Body of pancreas (tissue), 4 donors: ENCODE measurements at regions not wholly inside any gene's neighbourhood (a gene's known extent, or its start where the extent isn't known, plus 50 kb on each side); places are given as distances from the start of the nearest gene placed in this dataset.

Experiments
- POLR2A ChIP-seq, 3 donors: fragments of 450-650 bp; IDR thresholded peaks; one replicate each; pipeline ENCODE4 v1.6.1; 2016; ENCODE audit warnings: antibody characterized with exemption in 3 of 3, mild to moderate bottlenecking in 2 of 3
- TF ChIP-seq, protein P1 (sequence below), 7 experiments: fragments of 450-650 bp in 4 of 7; fragments of 200-600 bp in 3 of 7; sonication (generic) in 3 of 7; IDR thresholded peaks; one replicate each; pipeline ENCODE4 v1.5.1; 2016 to 2019; ENCODE audit warnings: antibody characterized with exemption in 7 of 7

DNA sequence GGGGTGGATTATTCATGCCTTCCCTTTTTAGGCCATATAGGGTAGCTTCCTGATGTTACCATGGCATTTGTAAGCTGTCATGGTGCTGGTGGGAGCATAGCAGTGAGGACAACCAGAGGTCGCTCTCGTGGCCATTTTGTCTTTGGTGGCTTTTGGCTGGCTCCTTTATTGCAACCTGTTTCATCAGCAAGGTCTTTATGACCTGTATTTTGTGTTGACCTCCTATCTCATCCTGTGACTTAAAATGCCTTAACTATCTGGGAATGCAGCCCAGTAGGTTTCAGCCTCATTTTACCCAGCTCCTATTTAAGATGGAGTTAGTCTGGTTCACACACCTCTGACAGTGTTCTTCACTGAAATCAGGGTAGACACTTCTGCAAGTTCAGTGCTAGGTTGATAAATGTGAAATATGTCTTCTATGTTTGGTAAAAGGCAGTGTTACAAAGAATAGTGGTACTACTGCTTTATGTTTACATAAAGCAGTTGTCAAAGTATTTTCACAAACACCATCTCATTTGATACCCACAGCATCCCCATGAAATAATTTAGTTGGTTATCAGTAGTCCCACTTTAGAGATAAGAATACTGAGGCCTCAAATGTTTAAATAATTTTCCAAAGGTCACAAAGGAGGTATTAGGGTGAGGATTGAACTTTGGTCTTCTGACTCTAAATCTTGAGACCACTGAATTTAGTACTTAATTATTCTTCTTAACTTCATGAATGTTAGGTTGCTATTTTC lies 77.1 kb upstream of the C4orf54 start:
- TF ChIP-seq, protein P1, sequence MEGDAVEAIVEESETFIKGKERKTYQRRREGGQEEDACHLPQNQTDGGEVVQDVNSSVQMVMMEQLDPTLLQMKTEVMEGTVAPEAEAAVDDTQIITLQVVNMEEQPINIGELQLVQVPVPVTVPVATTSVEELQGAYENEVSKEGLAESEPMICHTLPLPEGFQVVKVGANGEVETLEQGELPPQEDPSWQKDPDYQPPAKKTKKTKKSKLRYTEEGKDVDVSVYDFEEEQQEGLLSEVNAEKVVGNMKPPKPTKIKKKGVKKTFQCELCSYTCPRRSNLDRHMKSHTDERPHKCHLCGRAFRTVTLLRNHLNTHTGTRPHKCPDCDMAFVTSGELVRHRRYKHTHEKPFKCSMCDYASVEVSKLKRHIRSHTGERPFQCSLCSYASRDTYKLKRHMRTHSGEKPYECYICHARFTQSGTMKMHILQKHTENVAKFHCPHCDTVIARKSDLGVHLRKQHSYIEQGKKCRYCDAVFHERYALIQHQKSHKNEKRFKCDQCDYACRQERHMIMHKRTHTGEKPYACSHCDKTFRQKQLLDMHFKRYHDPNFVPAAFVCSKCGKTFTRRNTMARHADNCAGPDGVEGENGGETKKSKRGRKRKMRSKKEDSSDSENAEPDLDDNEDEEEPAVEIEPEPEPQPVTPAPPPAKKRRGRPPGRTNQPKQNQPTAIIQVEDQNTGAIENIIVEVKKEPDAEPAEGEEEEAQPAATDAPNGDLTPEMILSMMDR (IDR thresholded peaks at IDR 0.05) = no peak
- no peak for TF ChIP-seq POLR2A (IDR thresholded peaks at IDR 0.05)
